GM12874 (cell line): ENCODE measurements at regions not wholly inside any gene's neighbourhood (a gene's known extent, or its start where the extent isn't known, plus 50 kb on each side); places are given as distances from the start of the nearest gene placed in this dataset.

Experiments used
- TF ChIP-seq, protein P1 (sequence below): IDR thresholded peaks from 2 replicates; pipeline ENCODE4 v1.5.1; 2011; ENCODE audit warnings: low read depth, mild to moderate bottlenecking, control low read depth, low read length, moderate library complexity; ENCODE audit not compliant: insufficient read depth

DNA sequence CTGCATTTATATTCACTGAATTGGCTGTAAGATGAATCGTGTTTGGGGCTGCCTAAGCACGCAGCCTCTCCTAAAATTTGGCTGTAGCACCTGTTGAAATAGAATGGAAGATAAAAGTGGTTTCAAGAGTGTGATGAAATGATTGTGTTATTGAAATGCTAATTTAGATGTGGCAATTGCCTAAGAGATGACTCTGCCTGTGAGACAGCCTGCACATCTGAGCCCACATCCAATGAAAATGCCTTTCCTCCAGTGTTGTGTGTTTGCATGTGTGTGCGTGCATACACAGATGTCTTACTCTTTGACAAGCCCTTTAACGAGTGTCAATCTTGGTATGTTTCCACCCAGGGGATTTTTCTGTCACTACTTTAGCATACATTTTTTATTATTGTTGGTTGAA is 346.9 kb downstream of the MEIS1 start:
- TF ChIP-seq, protein P1, sequence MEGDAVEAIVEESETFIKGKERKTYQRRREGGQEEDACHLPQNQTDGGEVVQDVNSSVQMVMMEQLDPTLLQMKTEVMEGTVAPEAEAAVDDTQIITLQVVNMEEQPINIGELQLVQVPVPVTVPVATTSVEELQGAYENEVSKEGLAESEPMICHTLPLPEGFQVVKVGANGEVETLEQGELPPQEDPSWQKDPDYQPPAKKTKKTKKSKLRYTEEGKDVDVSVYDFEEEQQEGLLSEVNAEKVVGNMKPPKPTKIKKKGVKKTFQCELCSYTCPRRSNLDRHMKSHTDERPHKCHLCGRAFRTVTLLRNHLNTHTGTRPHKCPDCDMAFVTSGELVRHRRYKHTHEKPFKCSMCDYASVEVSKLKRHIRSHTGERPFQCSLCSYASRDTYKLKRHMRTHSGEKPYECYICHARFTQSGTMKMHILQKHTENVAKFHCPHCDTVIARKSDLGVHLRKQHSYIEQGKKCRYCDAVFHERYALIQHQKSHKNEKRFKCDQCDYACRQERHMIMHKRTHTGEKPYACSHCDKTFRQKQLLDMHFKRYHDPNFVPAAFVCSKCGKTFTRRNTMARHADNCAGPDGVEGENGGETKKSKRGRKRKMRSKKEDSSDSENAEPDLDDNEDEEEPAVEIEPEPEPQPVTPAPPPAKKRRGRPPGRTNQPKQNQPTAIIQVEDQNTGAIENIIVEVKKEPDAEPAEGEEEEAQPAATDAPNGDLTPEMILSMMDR = no peak

DNA sequence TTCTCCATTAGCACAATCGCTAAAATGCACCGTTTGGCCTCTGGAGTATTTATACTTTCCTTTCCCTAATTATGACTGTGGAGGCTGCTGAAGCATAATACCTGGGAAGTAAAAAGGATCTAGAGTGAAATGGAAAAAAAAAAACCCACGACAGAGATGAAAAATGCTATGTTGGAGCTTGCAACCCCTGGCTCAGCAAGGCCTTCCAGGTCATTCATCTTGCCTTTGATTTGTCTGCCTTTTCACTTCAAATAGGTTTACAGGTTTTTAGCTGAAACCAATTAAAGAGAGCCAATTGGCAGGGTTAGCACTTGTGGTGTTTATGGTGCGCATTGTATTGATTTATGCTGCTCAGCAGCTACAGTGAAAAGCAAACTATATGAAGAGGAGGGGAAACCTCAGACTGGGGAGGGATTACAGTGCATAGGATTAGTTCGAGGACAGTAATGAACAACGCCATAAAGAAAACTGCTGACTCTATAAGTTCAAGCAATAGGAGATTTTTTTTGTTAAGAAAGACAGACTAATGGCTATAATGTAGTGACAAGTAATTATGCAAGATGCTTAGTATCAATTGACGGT is 347.9 kb downstream of the MEIS1 start:
- TF ChIP-seq, protein P1 = no peak

DNA sequence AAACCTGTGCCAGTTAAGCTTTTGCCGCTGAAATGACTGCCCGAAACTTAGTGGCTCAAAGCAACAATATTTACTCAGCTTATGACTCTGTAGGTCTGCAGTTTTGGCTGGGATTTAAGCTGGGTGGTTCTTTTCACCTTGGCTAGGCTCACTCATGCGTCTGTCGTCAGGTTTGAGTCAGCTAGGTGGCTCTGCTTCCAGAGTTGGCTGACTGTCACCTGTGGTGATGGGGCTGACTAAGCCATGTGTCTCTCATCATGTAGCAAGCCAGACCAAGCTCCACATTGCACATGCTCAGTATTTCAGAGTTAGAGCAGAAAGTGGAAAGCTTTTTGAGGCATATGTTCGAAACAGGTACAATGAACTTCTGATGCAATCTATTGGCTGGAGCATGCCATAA is 354.8 kb downstream of the MEIS1 start:
- TF ChIP-seq, protein P1 = no peak

DNA sequence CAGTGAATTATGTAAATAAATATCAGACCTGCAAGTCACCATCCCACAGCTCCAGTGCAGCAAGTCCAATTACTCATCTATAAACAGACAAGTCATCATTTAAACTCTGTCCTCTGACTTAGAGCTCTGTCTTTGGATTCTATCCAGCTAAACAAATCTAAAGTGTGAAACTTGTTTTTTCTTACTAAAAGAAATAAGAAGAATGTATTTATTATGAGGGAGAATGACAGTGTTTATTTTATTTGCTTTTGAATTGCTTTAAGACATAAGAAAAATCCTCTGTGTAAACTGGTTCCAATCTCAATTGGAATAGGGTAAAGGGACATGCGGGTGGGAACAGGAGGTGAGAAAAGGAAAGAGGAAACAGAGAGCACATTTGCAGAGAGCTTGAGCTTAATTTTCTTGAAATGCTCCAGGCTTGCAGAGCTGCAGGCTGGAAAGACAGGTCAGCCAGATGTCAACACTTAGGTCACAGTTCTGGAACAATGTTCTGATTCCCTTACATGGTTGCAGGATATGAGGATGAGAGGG is 355.8 kb downstream of the MEIS1 start:
- TF ChIP-seq, protein P1 = no peak

DNA sequence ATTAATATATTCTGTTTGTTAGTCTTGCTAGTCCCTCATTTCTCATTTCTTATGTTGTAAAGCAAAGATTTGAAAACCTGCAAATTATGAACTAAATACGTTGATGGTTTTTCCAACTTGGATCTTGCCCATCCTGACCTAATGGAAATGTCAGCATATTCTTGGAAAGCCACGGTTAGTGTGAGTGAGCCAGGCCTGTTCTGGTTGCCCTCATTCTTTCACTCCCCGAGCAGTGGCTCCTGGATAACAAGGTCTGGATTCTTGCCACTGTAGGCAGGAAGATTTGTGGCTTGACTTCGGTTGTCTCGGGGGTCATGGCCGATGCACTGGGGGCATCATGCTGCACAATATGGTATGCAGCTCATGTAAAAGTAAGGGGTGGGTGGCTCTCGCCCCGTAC is 359.1 kb downstream of the MEIS1 start:
- TF ChIP-seq, protein P1 = no peak

DNA sequence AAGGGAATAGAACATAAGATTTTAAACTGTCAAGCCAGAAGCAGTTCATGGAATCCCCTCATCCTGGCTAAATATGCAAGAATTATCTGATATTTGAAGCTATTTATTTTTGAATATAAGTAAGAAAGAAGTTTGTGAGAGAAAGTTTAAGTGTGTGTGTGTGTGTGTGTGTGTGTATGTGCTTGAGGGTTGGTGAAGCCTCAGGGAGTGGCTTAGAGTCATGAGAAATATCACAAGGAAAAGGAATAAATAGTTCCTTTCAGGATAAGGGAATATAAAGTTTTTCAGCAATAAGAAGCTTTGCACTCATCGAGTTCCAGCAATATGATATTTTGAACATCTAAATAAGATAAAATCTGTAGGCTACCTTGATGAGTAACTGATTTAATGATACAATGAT is 359.6 kb downstream of the MEIS1 start:
- TF ChIP-seq, protein P1 = no peak

DNA sequence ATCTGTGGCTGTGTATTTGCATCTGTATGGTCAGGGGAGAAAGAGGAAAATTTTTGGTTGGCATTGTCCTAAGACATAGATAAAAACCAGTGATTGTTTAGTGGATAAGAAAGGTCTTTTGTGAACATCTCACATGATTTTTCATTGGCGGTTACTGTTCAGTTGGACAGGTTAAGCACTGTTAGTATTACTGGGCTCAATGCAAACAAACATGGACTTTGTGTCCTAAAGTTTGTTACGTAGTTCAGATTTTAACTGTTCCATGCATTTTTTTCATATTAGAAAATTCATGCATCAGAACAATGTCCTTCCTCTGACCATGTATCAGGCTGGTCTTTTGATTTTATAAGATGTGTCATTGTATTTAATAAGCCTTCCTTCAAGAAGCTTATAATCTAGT is 368.0 kb downstream of the MEIS1 start:
- TF ChIP-seq, protein P1 = no peak
